B cell (primary cell): ENCODE measurements at regions not wholly inside any gene's neighbourhood (a gene's known extent, or its start where the extent isn't known, plus 50 kb on each side); places are given as distances from the start of the nearest gene placed in this dataset.

Experiments
- EZH2 ChIP-seq: IDR thresholded peaks from 2 replicates; pipeline ENCODE4 v1.6.1; 2012; ENCODE audit warnings: borderline replicate concordance, low read depth, mild to moderate bottlenecking, moderate library complexity, low read length; ENCODE audit not compliant: insufficient read depth, poor library complexity, severe bottlenecking
- TF ChIP-seq, protein P1 (sequence below): fragments of 200-600 bp; IDR thresholded peaks from one replicate; pipeline ENCODE4 v1.8.0; 2022; ENCODE audit warnings: antibody characterized with exemption, mild to moderate bottlenecking

GRCh38 chrX:20352935-20353336 lies 86.2 kb upstream of the RPS6KA3 start:
- TF ChIP-seq, protein P1, sequence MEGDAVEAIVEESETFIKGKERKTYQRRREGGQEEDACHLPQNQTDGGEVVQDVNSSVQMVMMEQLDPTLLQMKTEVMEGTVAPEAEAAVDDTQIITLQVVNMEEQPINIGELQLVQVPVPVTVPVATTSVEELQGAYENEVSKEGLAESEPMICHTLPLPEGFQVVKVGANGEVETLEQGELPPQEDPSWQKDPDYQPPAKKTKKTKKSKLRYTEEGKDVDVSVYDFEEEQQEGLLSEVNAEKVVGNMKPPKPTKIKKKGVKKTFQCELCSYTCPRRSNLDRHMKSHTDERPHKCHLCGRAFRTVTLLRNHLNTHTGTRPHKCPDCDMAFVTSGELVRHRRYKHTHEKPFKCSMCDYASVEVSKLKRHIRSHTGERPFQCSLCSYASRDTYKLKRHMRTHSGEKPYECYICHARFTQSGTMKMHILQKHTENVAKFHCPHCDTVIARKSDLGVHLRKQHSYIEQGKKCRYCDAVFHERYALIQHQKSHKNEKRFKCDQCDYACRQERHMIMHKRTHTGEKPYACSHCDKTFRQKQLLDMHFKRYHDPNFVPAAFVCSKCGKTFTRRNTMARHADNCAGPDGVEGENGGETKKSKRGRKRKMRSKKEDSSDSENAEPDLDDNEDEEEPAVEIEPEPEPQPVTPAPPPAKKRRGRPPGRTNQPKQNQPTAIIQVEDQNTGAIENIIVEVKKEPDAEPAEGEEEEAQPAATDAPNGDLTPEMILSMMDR: no peak
- TF ChIP-seq EZH2: no peak
